Peyer's patch (tissue), 4 donors: ENCODE measurements at regions not wholly inside any gene's neighbourhood (a gene's known extent, or its start where the extent isn't known, plus 50 kb on each side); places are given as distances from the start of the nearest gene placed in this dataset.

Source experiments
- POLR2A ChIP-seq, 2 donors: fragments of 450-650 bp; IDR thresholded peaks; one replicate each; pipeline ENCODE4 v1.5.1; 2017; ENCODE audit warnings: antibody characterized with exemption in 2 of 2, mild to moderate bottlenecking in 2 of 2, moderate library complexity in 2 of 2
- TF ChIP-seq, protein P1 (sequence below), 6 experiments: fragments of 450-650 bp in 4 of 6; fragments of 200-600 bp in 2 of 6; sonication (generic) in 1 of 6; IDR thresholded peaks; one replicate each; pipeline ENCODE4 v1.5.1; 2017 to 2019; ENCODE audit warnings: antibody characterized with exemption in 6 of 6, mild to moderate bottlenecking in 3 of 6, moderate library complexity in 1 of 6

- TF ChIP-seq, protein P1, sequence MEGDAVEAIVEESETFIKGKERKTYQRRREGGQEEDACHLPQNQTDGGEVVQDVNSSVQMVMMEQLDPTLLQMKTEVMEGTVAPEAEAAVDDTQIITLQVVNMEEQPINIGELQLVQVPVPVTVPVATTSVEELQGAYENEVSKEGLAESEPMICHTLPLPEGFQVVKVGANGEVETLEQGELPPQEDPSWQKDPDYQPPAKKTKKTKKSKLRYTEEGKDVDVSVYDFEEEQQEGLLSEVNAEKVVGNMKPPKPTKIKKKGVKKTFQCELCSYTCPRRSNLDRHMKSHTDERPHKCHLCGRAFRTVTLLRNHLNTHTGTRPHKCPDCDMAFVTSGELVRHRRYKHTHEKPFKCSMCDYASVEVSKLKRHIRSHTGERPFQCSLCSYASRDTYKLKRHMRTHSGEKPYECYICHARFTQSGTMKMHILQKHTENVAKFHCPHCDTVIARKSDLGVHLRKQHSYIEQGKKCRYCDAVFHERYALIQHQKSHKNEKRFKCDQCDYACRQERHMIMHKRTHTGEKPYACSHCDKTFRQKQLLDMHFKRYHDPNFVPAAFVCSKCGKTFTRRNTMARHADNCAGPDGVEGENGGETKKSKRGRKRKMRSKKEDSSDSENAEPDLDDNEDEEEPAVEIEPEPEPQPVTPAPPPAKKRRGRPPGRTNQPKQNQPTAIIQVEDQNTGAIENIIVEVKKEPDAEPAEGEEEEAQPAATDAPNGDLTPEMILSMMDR (IDR thresholded peaks at IDR 0.05) = no peak
- TF ChIP-seq POLR2A (IDR thresholded peaks at IDR 0.05) = no peak
Observed at GRCh38 chr7:47074702-47075153, 507.2 kb downstream of the TNS3 start.
